Suprapubic skin (tissue), 4 donors: ENCODE measurements at regions not wholly inside any gene's neighbourhood (a gene's known extent, or its start where the extent isn't known, plus 50 kb on each side); places are given as distances from the start of the nearest gene placed in this dataset.

ENCODE experiments used
- CTCF ChIP-seq, 2 donors: fragments of 200-600 bp in 1 of 2; fragments of 450-650 bp in 1 of 2; sonication (generic) in 1 of 2; IDR thresholded peaks; one replicate each; pipeline ENCODE4 v1.5.1; 2016 to 2019; ENCODE audit warnings: antibody characterized with exemption in 2 of 2, mild to moderate bottlenecking in 1 of 2, moderate library complexity in 1 of 2
- POLR2A ChIP-seq, 2 donors: fragments of 450-650 bp; IDR thresholded peaks; one replicate each; pipeline ENCODE4 v1.6.1; 2017; ENCODE audit warnings: antibody characterized with exemption in 2 of 2, mild to moderate bottlenecking in 2 of 2, moderate library complexity in 2 of 2
- POLR2AphosphoS5 ChIP-seq, 3 donors: sonication (generic); formaldehyde crosslinking; IDR thresholded peaks; one replicate each; pipeline ENCODE4 v1.6.1; 2017; ENCODE audit warnings: antibody characterized with exemption in 3 of 3

- no peak for TF ChIP-seq CTCF (IDR thresholded peaks at IDR 0.05)
- TF ChIP-seq POLR2A (IDR thresholded peaks at IDR 0.05) = no peak
- no peak for TF ChIP-seq POLR2AphosphoS5 (IDR thresholded peaks at IDR 0.05)
These were observed 143.8 kb downstream of the FGF1 start for GRCh38 chr5:142542078-142542477.
